SU-DHL-6 (cell line): ENCODE measurements at regions not wholly inside any gene's neighbourhood (a gene's known extent, or its start where the extent isn't known, plus 50 kb on each side); places are given as distances from the start of the nearest gene placed in this dataset.

Experiments used
- H2AFZ ChIP-seq: fragments of 200-600 bp; sonication (generic); 2 replicates; pipeline ENCODE4 v1.6.1; 2014; ENCODE audit warnings: low read depth, mild to moderate bottlenecking, moderate library complexity, mixed read lengths, antibody characterized with exemption, low read length; ENCODE audit not compliant: severe bottlenecking
- H3F3A ChIP-seq: fragments of 200-600 bp; shearing (Covaris generic); 2 replicates; pipeline ENCODE4 v1.6.0; 2016; ENCODE audit warnings: antibody characterized with exemption, mild to moderate bottlenecking; ENCODE audit not compliant: insufficient read depth
- H3K27ac ChIP-seq: fragments of 200-600 bp; sonication (generic); 2 replicates; pipeline ENCODE4 v1.5.1; 2016; ENCODE audit warnings: low read depth, mild to moderate bottlenecking, low read length, moderate library complexity, mixed read lengths
- H3K27me3 ChIP-seq: fragments of 200-600 bp; sonication (generic), shearing (Covaris generic); 2 replicates; pipeline ENCODE4 v1.6.0; 2014; ENCODE audit warnings: mild to moderate bottlenecking, low read length
- H3K36me3 ChIP-seq: fragments of 200-600 bp; sonication (generic); 2 replicates; pipeline ENCODE4 v1.6.1; 2014; ENCODE audit warnings: mild to moderate bottlenecking, low read length, mixed read lengths
- H3K4me2 ChIP-seq: fragments of 300-600, 200-600 bp; shearing (Covaris generic), sonication (generic); 2 replicates; pipeline ENCODE4 v1.6.0; 2014; ENCODE audit warnings: low read length, low read depth, mild to moderate bottlenecking; ENCODE audit not compliant: poor library complexity, severe bottlenecking
- H3K4me3 ChIP-seq: fragments of 200-600 bp; sonication (generic); 2 replicates; pipeline ENCODE4 v1.5.1; 2014; ENCODE audit warnings: antibody characterized with exemption, low read length, mild to moderate bottlenecking, mixed read lengths; ENCODE audit not compliant: insufficient read depth, poor library complexity, severe bottlenecking
- H3K79me2 ChIP-seq: fragments of 200-600 bp; sonication (generic); 2 replicates; pipeline ENCODE4 v1.6.1; 2014; ENCODE audit warnings: mild to moderate bottlenecking, low read length, moderate library complexity; ENCODE audit not compliant: insufficient read depth
- H3K9ac ChIP-seq: fragments of 200-600 bp; sonication (generic); 2 replicates; pipeline ENCODE4 v1.7.0; 2014; ENCODE audit warnings: mild to moderate bottlenecking, low read length
- H3K9me2 ChIP-seq: fragments of 200-600 bp; sonication (generic); replicated peaks from 2 replicates; pipeline ENCODE4 v1.6.1; 2014; ENCODE audit warnings: low read length; ENCODE audit not compliant: insufficient read depth
- H3K9me3 ChIP-seq: fragments of 200-600 bp; sonication (generic); 2 replicates; pipeline ENCODE4 v1.6.1; 2014; ENCODE audit warnings: low read length, mixed read lengths; ENCODE audit not compliant: insufficient read depth
- H4K20me1 ChIP-seq: fragments of 200-600 bp; sonication (generic); 2 replicates; pipeline ENCODE4 v1.6.1; 2014; ENCODE audit warnings: low read depth, mild to moderate bottlenecking, antibody characterized with exemption, low read length, moderate library complexity, mixed read lengths
- CTCF ChIP-seq: fragments of 200-600 bp; sonication (generic); IDR thresholded peaks from one replicate; pipeline ENCODE4 v1.5.1; 2017; ENCODE audit warnings: antibody characterized with exemption, mild to moderate bottlenecking, low read length, moderate library complexity; ENCODE audit not compliant: insufficient read depth, poor library complexity, severe bottlenecking
- EZH2phosphoT487 ChIP-seq: fragments of 200-600 bp; sonication (generic), shearing (Covaris generic); conservative IDR thresholded peaks from 2 replicates; pipeline ENCODE4 v1.6.1; 2018; ENCODE audit warnings: mild to moderate bottlenecking, antibody characterized with exemption, low read length, moderate library complexity, mixed read lengths

DNA sequence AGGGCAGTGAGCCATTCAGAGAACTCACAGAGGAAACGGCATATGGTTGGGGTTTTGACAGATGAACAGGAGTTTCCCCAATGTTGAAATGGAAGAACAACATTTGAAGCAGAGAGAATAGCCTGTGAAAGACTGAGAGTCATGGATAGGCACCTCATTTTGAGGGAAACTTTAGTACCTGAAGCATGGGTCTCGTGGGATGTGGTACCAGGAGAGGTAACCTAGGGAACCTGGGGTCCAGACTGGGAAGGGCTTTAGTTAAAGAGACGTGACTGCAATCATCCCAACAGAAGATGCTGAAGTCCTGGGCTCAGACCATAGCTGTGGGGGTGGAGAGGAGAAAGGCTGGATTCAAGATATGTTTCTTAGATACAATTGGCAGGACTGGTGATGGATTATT is 137.8 kb upstream of the CCL2 start:
- H3K4me2 ChIP-seq = no peak overlapping the region
- no peaks in the 10 kb centered on the region for H3K36me3 ChIP-seq
- H3K27ac ChIP-seq = no peak overlapping the region
- TF ChIP-seq EZH2phosphoT487 = no peak
- no peak for TF ChIP-seq CTCF
- no peak overlapping the region for H3K4me3 ChIP-seq
- no peaks in the 10 kb centered on the region for H3K79me2 ChIP-seq
- no peak overlapping the region for H2AFZ ChIP-seq
- H3K9ac ChIP-seq = no peak overlapping the region
- H3F3A ChIP-seq = no peaks in the 10 kb centered on the region
- H4K20me1 ChIP-seq = no peaks in the 10 kb centered on the region
- H3K27me3 ChIP-seq = no peaks in the 10 kb centered on the region
- no peaks in the 10 kb centered on the region; the same call in 1 of the 2 replicates for H3K9me3 ChIP-seq
- no peaks in the 10 kb centered on the region for H3K9me2 ChIP-seq

DNA sequence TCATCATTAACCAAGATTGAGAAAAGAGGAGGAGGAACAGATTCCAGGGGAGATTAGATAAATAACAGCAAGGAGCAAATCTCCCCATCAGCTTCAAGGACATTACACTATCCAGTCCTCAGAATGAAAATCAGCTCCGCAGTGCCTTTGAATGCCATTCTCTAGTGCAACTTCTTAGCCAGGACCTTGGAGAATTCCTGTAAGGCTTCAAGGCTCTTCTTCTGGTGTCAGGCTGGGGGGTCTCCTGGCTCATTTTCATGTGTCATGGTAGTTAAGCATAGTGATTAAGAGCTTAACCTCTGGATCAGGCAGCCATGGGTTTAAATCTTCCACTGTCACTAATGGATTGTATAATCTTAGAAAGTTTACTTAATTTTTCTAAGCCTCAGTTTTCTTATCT is 137.3 kb upstream of the CCL2 start:
- no peak for TF ChIP-seq CTCF
- no peak for TF ChIP-seq EZH2phosphoT487
- Histone ChIP-seq H3K4me3 (no peak overlapping the region), H3K79me2 (no peaks in the 10 kb centered on the region), H2AFZ (no peak overlapping the region), H3K4me2 (no peak overlapping the region), H3K27me3 (no peaks in the 10 kb centered on the region), H3F3A (no peaks in the 10 kb centered on the region), H3K36me3 (no peaks in the 10 kb centered on the region), H3K27ac (no peak overlapping the region), H4K20me1 (no peaks in the 10 kb centered on the region), H3K9me2 (no peaks in the 10 kb centered on the region), H3K9ac (no peak overlapping the region), H3K9me3 (no peaks in the 10 kb centered on the region; the same call in 1 of the 2 replicates)

- Histone ChIP-seq H4K20me1 (no peaks in the 10 kb centered on the region), H3K27me3 (no peaks in the 10 kb centered on the region), H3K9ac (no peak overlapping the region), H2AFZ (no peak overlapping the region), H3K27ac (no peak overlapping the region), H3K4me3 (no peak overlapping the region), H3F3A (no peaks in the 10 kb centered on the region), H3K9me3 (no peaks in the 10 kb centered on the region; the same call in 1 of the 2 replicates), H3K79me2 (no peaks in the 10 kb centered on the region), H3K36me3 (no peaks in the 10 kb centered on the region), H3K4me2 (no peak overlapping the region), H3K9me2 (no peaks in the 10 kb centered on the region)
- TF ChIP-seq EZH2phosphoT487 = no peak
- no peak for TF ChIP-seq CTCF
These were observed 136.5 kb upstream of the CCL2 start for GRCh38 chr17:34118564-34118963.
